Spleen (tissue), 11 donors: ENCODE measurements at regions not wholly inside any gene's neighbourhood (a gene's known extent, or its start where the extent isn't known, plus 50 kb on each side); places are given as distances from the start of the nearest gene placed in this dataset.

Source experiments
- DNase-seq: peaks from one replicate; pipeline ENCODE4 v3.0.0-alpha.2; 2020
- H3K27ac ChIP-seq, 8 donors: fragments of 200-600 bp; sonication (generic) in 7 of 8; 1 replicate in 4 of 8; 2 replicates in 4 of 8; pipeline versions ENCODE4 v1.5.0 to v1.8.0; 2016 to 2021; ENCODE audit warnings: inconsistent platforms in 4 of 8, mild to moderate bottlenecking in 4 of 8, moderate library complexity in 1 of 8
- H3K27me3 ChIP-seq, 7 donors: fragments of 200-600 bp; sonication (generic) in 6 of 7; replicated peaks in 1 of 7; 1 replicate in 4 of 7; 2 replicates in 3 of 7; pipeline versions ENCODE4 v1.5.0 to v1.8.0; 2016 to 2021; ENCODE audit warnings: inconsistent platforms in 3 of 7, mild to moderate bottlenecking in 1 of 7
- H3K36me3 ChIP-seq, 6 donors: fragments of 200-600 bp; sonication (generic) in 5 of 6; 1 replicate in 4 of 6; 2 replicates in 2 of 6; pipeline versions ENCODE4 v1.5.0 to v1.8.0; 2016 to 2021; ENCODE audit warnings: inconsistent platforms in 2 of 6
- H3K4me1 ChIP-seq, 6 donors: fragments of 200-600 bp; sonication (generic) in 5 of 6; 1 replicate in 3 of 6; 2 replicates in 3 of 6; pipeline versions ENCODE4 v1.5.0 to v1.8.0; 2016 to 2021; ENCODE audit warnings: inconsistent platforms in 3 of 6
- H3K4me3 ChIP-seq, 8 donors: fragments of 200-600 bp; sonication (generic) in 7 of 8; 1 replicate in 4 of 8; 2 replicates in 4 of 8; pipeline versions ENCODE4 v1.5.0 to v1.8.0; 2016 to 2021; ENCODE audit warnings: inconsistent platforms in 4 of 8, mild to moderate bottlenecking in 4 of 8, moderate library complexity in 2 of 8
- H3K9me3 ChIP-seq, 8 donors: fragments of 200-600 bp; sonication (generic) in 7 of 8; 1 replicate in 4 of 8; 2 replicates in 4 of 8; pipeline versions ENCODE4 v1.5.0 to v1.8.0; 2016 to 2021; ENCODE audit warnings: inconsistent platforms in 4 of 8
- POLR2A ChIP-seq, 3 donors: fragments of 450-650 bp; IDR thresholded peaks; one replicate each; pipeline ENCODE4 v1.5.1; 2017; ENCODE audit warnings: antibody characterized with exemption in 3 of 3, mild to moderate bottlenecking in 1 of 3
- POLR2AphosphoS5 ChIP-seq, 3 donors: sonication (generic); formaldehyde crosslinking; IDR thresholded peaks; one replicate each; pipeline ENCODE4 v1.5.1; 2017; ENCODE audit warnings: antibody characterized with exemption in 3 of 3
- WGBS, 5 donors: extraction: QIAGEN DNeasy Blood & Tissue Kit in 3 of 5; methylation state at CpG; one replicate each; pipeline versions ENCODE4 v1.1.5 to v1.1.7; 2013 to 2018; 5-methylcytosine and 5-hydroxymethylcytosine counted together
- intact Hi-C: fragments of 100-400 bp; cut with DNase I; formaldehyde crosslinking; loops from one replicate; pipeline ENCODE4 v1.15.0; 2023; ENCODE audit warnings: low total_unique reads
- TF ChIP-seq, protein P1 (sequence below), 11 experiments: fragments of 200-600 bp in 7 of 11; fragments of 450-650 bp in 4 of 11; sonication (generic) in 4 of 11; IDR thresholded peaks in 8 of 11; conservative IDR thresholded peaks in 3 of 11; 1 replicate in 7 of 11; 2 replicates in 4 of 11; pipeline versions ENCODE4 v1.4.0 to v1.8.0; 2016 to 2021; ENCODE audit warnings: antibody characterized with exemption in 11 of 11, inconsistent platforms in 4 of 11, mild to moderate bottlenecking in 1 of 11
- donor health status: healthy with polysubstance abuse.
- donor health status: DM: no; HTN: no; CAD: no; lungs with moderate emphysema.
- donor health status: DM: no; HTN: no; CAD: no.
- donor health status: Bipolar disorder and iron deficiency.
- donor health status: healthy.
- donor health status: DM: no; HTN: no; CAD: no.
- donor health status: DM: yes; HTN: yes; CAD: no.

GRCh38 chr5:105101577-105101976, 1539.0 kb upstream of the NUDT12 start:
- Histone ChIP-seq H3K4me3 (no peak overlapping the region), H3K27ac (no peak overlapping the region), H3K36me3 (no peaks in the 10 kb centered on the region), H3K4me1 (no peaks in the 10 kb centered on the region), H3K27me3 (no peaks in the 10 kb centered on the region), H3K9me3 (no peaks in the 10 kb centered on the region)
- TF ChIP-seq POLR2AphosphoS5 (IDR thresholded peaks at IDR 0.05) (no peak), POLR2A (IDR thresholded peaks at IDR 0.05) (no peak)
- TF ChIP-seq, protein P1, sequence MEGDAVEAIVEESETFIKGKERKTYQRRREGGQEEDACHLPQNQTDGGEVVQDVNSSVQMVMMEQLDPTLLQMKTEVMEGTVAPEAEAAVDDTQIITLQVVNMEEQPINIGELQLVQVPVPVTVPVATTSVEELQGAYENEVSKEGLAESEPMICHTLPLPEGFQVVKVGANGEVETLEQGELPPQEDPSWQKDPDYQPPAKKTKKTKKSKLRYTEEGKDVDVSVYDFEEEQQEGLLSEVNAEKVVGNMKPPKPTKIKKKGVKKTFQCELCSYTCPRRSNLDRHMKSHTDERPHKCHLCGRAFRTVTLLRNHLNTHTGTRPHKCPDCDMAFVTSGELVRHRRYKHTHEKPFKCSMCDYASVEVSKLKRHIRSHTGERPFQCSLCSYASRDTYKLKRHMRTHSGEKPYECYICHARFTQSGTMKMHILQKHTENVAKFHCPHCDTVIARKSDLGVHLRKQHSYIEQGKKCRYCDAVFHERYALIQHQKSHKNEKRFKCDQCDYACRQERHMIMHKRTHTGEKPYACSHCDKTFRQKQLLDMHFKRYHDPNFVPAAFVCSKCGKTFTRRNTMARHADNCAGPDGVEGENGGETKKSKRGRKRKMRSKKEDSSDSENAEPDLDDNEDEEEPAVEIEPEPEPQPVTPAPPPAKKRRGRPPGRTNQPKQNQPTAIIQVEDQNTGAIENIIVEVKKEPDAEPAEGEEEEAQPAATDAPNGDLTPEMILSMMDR (IDR thresholded peaks at IDR 0.05 in 8 of 11, conservative IDR thresholded peaks at IDR 0.05 in 3 of 11), result no peak
- WGBS, 5 donors, result 47 to 60% (median 51%) methylated on average over 2 of the region's 2 CpGs
- DNase-seq, result no peak
- intact Hi-C loops, result no loop called here

- intact Hi-C loops, result no loop called here
Measured at GRCh38 chr5:105088961-105089360, 1526.4 kb upstream of the NUDT12 start.

DNA sequence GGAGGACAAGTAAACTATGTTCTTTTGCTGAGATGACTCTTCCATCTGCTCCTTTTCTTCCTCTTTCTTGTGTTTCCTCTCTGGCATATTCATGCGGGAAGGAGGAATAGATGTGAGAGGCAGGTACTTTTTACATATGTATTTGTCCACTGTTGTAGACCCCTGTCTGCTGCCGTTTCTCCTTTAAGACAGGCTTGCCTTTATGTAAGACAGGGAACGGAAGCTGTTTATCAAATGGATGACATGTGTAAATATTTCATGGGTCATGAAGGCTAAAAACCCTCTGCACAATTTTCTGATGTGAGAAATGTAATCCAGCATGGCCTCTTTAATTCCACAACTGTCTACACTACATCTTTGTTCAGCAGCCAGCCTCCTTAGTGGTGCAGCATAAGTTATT, 1525.5 kb upstream of the NUDT12 start:
- 13 to 19% (median 15%) methylated on average over 3 of the region's 3 CpGs for WGBS, 5 donors

More at GRCh38 chr5:105088961-105089360, 1526.4 kb upstream of the NUDT12 start:
- no peaks in the 10 kb centered on the region for H3K27me3 ChIP-seq
- no peaks in the 10 kb centered on the region for H3K36me3 ChIP-seq
- peaks cover 0 to 54% (median 18%) of the 10 kb centered on the region in 8 donors for H3K9me3 ChIP-seq
- TF ChIP-seq, protein P1 (IDR thresholded peaks at IDR 0.05 in 8 of 11, conservative IDR thresholded peaks at IDR 0.05 in 3 of 11), result no peak
- TF ChIP-seq POLR2AphosphoS5 (IDR thresholded peaks at IDR 0.05) (no peak), POLR2A (IDR thresholded peaks at IDR 0.05) (no peak)
- 38 to 49% (median 44%) methylated on average over 2 of the region's 2 CpGs for WGBS, 5 donors
- H3K27ac ChIP-seq, result no peak overlapping the region
- no peaks in the 10 kb centered on the region for H3K4me1 ChIP-seq
- H3K4me3 ChIP-seq, result no peak overlapping the region
- no peak for DNase-seq

GRCh38 chr5:105057893-105058292, 1495.3 kb upstream of the NUDT12 start:
- Histone ChIP-seq H3K4me3 (no peak overlapping the region), H3K27me3 (no peaks in the 10 kb centered on the region), H3K36me3 (no peaks in the 10 kb centered on the region), H3K27ac (no peak overlapping the region), H3K4me1 (no peaks in the 10 kb centered on the region), H3K9me3 (peaks cover 0 to 31% (median 11%) of the 10 kb centered on the region in 8 donors)
- TF ChIP-seq, protein P1 (IDR thresholded peaks at IDR 0.05 in 8 of 11, conservative IDR thresholded peaks at IDR 0.05 in 3 of 11), result no peak
- TF ChIP-seq POLR2AphosphoS5 (IDR thresholded peaks at IDR 0.05) (no peak), POLR2A (IDR thresholded peaks at IDR 0.05) (no peak)
- DNase-seq, result peak; percentile 41
- intact Hi-C loops, result no loop called here
- WGBS, 5 donors, result 80 to 92% (median 83%) methylated on average over 1 of the region's 1 CpG

More for the DNA sequence above, 1525.5 kb upstream of the NUDT12 start:
- no peaks in the 10 kb centered on the region for H3K4me1 ChIP-seq
- no peak overlapping the region for H3K4me3 ChIP-seq
- no peaks in the 10 kb centered on the region for H3K36me3 ChIP-seq
- H3K27me3 ChIP-seq, result no peaks in the 10 kb centered on the region
- intact Hi-C loops, result no loop called here
- H3K27ac ChIP-seq, result no peak overlapping the region
- H3K9me3 ChIP-seq, result peaks cover 0 to 48% (median 11%) of the 10 kb centered on the region in 8 donors
- TF ChIP-seq, protein P1 (IDR thresholded peaks at IDR 0.05 in 8 of 11, conservative IDR thresholded peaks at IDR 0.05 in 3 of 11), result no peak
- TF ChIP-seq POLR2AphosphoS5 (IDR thresholded peaks at IDR 0.05), result no peak
- TF ChIP-seq POLR2A (IDR thresholded peaks at IDR 0.05), result no peak
- no peak for DNase-seq
